Stimulated activated CD4-positive, alpha-beta T cell treated with anti-CD3 and anti-CD28 coated beads, TNF-alpha, amount 100 ng/mL, for 1 hour (primary cell): ENCODE measurements at regions not wholly inside any gene's neighbourhood (a gene's known extent, or its start where the extent isn't known, plus 50 kb on each side); places are given as distances from the start of the nearest gene placed in this dataset.

Experiments used
- DNase-seq, 3 donors: peaks; one replicate each; pipeline ENCODE4 v3.0.0-alpha.2; 2020; ENCODE audit warnings: low read depth in 3 of 3, low spot score in 1 of 3

GRCh38 chr6:164007881-164008280 is 593.4 kb downstream of the QKI start:
- no peak for DNase-seq

GRCh38 chr6:164006459-164006858 is 591.9 kb downstream of the QKI start:
- no peak for DNase-seq

GRCh38 chr6:164005004-164005711 is 590.6 kb downstream of the QKI start:
- DNase-seq, result no peak

GRCh38 chr6:164000276-164000675 is 585.8 kb downstream of the QKI start:
- no peak for DNase-seq

- no peak for DNase-seq
Measured at GRCh38 chr6:163999475-164000125, 585.1 kb downstream of the QKI start.

- no peak for DNase-seq
Measured at GRCh38 chr6:163998496-163998895, 584.0 kb downstream of the QKI start.

GRCh38 chr6:163996491-163996890 is 582.0 kb downstream of the QKI start:
- DNase-seq, result no peak

GRCh38 chr6:163994566-163994965 is 580.0 kb downstream of the QKI start:
- no peak for DNase-seq

- no peak for DNase-seq
Measured at GRCh38 chr6:163992701-163993100, 578.2 kb downstream of the QKI start.

- DNase-seq, result no peak
Measured at GRCh38 chr6:163992056-163992455, 577.5 kb downstream of the QKI start.

GRCh38 chr6:163991321-163991720 is 576.8 kb downstream of the QKI start:
- no peak for DNase-seq

- DNase-seq, result no peak
Measured at GRCh38 chr6:163986313-163986712, 571.8 kb downstream of the QKI start.

- DNase-seq, result no peak
Measured at GRCh38 chr6:163985710-163986109, 571.2 kb downstream of the QKI start.

- DNase-seq, result no peak
Measured at GRCh38 chr6:163985040-163985439, 570.5 kb downstream of the QKI start.

GRCh38 chr6:163984124-163984936 is 569.8 kb downstream of the QKI start:
- no peak for DNase-seq

- no peak for DNase-seq
Measured at GRCh38 chr6:163983679-163984078, 569.2 kb downstream of the QKI start.

- DNase-seq, result no peak
Measured at GRCh38 chr6:163974322-163974721, 559.8 kb downstream of the QKI start.

GRCh38 chr6:163971841-163972838 is 557.6 kb downstream of the QKI start:
- DNase-seq, result no peak

GRCh38 chr6:163970846-163971564 is 556.5 kb downstream of the QKI start:
- DNase-seq, result no peak
